ENCODE measurements at regions not wholly inside any gene's neighbourhood (a gene's known extent, or its start where the extent isn't known, plus 50 kb on each side); places are given as distances from the start of the nearest gene placed in this dataset.

- no peak for TF ChIP-seq ETS1 (IDR thresholded peaks at IDR 0.05)
- no peak for TF ChIP-seq EZH2 (IDR thresholded peaks at IDR 0.05; ENCODE audit: low read depth, unreplicated experiment)
- TF ChIP-seq CREB1 (CRISPR knock-in tag; IDR thresholded peaks at IDR 0.05; ENCODE audit: low read depth): no peak
- TF ChIP-seq JUNB (IDR thresholded peaks at IDR 0.05; ENCODE audit: unreplicated experiment): no peak
- TF ChIP-seq EZH2phosphoT487 (IDR thresholded peaks at IDR 0.05; ENCODE audit: unreplicated experiment): no peak
- no peak for TF ChIP-seq ZNF114 (CRISPR knock-in tag; IDR thresholded peaks at IDR 0.05)
- no peak for TF ChIP-seq ZNF331 (CRISPR knock-in tag; IDR thresholded peaks at IDR 0.05; ENCODE audit: low read depth)
- TF ChIP-seq POLR2AphosphoS5 (IDR thresholded peaks at IDR 0.05; ENCODE audit: low read depth): no peak
- TF ChIP-seq STAT1 (IDR thresholded peaks at IDR 0.05; ENCODE audit: unreplicated experiment): no peak
Observed at GRCh38 chr7:46237466-46237865, 316.4 kb upstream of the IGFBP3 start (continued).

GRCh38 chr7:46233585-46234329, 312.7 kb upstream of the IGFBP3 start:
- no peak for DNase-seq (ENCODE audit: low spot score)
- peaks cover 12% of the 10 kb centered on the region for H3K4me1 Mint-ChIP-seq
- no peaks in the 10 kb centered on the region for H3K4me1 ChIP-seq (ENCODE audit: insufficient read depth)
- no peak overlapping the region for H2AFZ ChIP-seq
- no peak for ATAC-seq
- peaks cover 5% of the 10 kb centered on the region for H3K27me3 Mint-ChIP-seq (ENCODE audit: insufficient read depth, low read depth, poor library complexity)
- no peaks in the 10 kb centered on the region for H3K9me3 Mint-ChIP-seq
- no peaks in the 10 kb centered on the region for H3K36me3 ChIP-seq (ENCODE audit: insufficient read depth)
- no peaks in the 10 kb centered on the region for H3K27me3 ChIP-seq (ENCODE audit: insufficient read depth)
- H3K4me3 Mint-ChIP-seq: no peak overlapping the region
- H3K9me2 ChIP-seq (ENCODE audit: insufficient read depth): peaks cover 6% of the 10 kb centered on the region; the same call in 1 of the 2 replicates
- H3K4me3 ChIP-seq: no peak overlapping the region
- H3F3A ChIP-seq (replicated peaks; ENCODE audit: low read depth): no peaks in the 10 kb centered on the region
- TF ChIP-seq ZNF462 (CRISPR knock-in tag; IDR thresholded peaks at IDR 0.05) (no peak), JUNB (IDR thresholded peaks at IDR 0.05; ENCODE audit: unreplicated experiment) (no peak), EZH2phosphoT487 (IDR thresholded peaks at IDR 0.05; ENCODE audit: unreplicated experiment) (no peak), POLR2AphosphoS5 (IDR thresholded peaks at IDR 0.05; ENCODE audit: low read depth) (no peak), CTCF (conservative IDR thresholded peaks at IDR 0.05; ENCODE audit: low read depth in 2 of 2) (no peak), NANOG (IDR thresholded peaks at IDR 0.05; ENCODE audit: borderline replicate concordance) (no peak)
- H3K36me3 Mint-ChIP-seq (ENCODE audit: low read depth): no peaks in the 10 kb centered on the region
- no peaks in the 10 kb centered on the region for H4K20me1 ChIP-seq (replicated peaks; ENCODE audit: insufficient read depth)
- H3K27ac Mint-ChIP-seq: no peak overlapping the region
- no peak overlapping the region for H3K4me2 ChIP-seq
- no peaks in the 10 kb centered on the region for H3K79me2 ChIP-seq (replicated peaks; ENCODE audit: insufficient read depth)
- H3K27ac ChIP-seq (ENCODE audit: low read depth): no peak overlapping the region
